GM03348 (cell line): ENCODE measurements at regions not wholly inside any gene's neighbourhood (a gene's known extent, or its start where the extent isn't known, plus 50 kb on each side); places are given as distances from the start of the nearest gene placed in this dataset.
"Not testable (repeated sequence)": the region's sequence is repeated elsewhere in the genome, so short reads cannot be mapped to it uniquely, and the experiment has no call there.

Source experiments
- DNase-seq: peaks from one replicate; pipeline ENCODE4 v3.0.0; 2012; ENCODE audit warnings: low spot score

DNA sequence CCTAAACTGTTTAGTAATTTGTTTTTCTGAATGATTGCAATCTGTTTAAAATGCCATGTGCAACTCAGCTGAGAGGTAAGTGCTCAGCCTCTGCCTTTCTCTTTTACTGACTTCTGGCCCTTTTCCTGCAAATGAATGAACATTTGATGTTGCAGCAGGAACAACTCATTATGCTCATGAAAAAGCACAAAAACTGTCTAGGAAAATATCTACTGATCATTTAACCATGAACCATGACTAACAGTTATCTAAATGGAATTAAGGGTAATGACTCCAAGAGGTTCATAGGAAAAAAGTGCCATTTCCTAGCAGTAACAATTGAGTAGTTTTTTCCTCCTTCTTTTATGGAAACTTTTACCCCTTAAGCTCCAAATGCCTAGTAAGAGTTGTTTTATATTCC, 70.6 kb upstream of the ANKH start:
- no peak for DNase-seq

DNA sequence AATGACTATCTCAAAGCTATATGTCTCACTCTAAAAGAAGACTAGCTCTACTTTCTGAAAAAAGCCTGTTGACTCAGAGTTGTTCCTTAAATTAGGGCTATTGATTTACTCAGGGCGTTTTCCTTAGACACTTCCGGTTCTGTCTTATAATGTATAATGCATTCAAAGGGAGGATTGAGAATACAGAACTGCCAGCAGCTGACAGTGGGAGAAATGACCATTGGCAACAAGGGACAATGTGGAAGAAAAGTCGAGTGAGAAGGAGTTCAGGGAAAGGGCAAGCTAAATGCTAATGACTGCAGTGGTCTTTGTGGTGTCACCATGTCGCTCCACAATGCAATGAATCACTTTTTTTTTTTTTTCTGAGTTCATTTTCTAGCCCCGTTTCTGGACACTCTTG, 65.7 kb upstream of the ANKH start:
- no peak for DNase-seq

DNA sequence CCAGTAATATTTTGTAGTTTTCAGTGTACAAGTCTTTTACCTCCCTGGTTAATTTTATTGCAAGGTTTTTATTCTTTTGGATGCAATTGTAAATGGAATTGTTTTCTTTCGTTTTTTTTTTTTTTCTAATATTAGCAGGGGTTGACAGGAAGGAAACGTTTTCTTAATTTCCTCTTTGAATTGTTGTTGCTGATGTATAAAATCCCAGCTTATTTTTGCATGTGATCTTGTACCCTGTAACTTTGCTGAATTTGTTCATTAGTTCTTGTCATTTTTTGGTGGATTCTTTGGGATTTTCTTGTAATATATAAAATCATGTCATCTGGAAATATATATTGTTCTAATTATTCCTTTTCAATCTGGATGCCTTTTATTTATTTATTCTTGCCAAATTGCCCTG, 65.0 kb upstream of the ANKH start:
- no peak for DNase-seq

DNA sequence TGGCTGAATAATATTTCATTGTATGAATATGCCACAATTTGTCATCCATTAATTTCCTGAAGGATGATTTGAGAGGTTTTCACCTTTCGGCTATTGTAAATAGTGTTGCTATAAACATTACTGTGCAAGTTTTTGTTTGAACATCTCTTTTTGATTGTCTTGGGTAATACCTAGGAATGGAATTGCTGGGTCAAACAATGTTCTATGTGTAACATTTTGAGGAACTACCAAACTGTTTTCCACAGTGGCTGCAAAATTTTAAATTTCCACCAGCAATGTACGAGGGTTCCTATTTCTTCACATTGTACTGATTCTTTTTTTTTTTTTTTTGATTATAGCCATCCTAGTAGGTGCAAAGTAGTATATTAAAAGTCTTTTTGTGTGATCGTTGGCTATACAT, 63.8 kb upstream of the ANKH start:
- DNase-seq: no peak

DNA sequence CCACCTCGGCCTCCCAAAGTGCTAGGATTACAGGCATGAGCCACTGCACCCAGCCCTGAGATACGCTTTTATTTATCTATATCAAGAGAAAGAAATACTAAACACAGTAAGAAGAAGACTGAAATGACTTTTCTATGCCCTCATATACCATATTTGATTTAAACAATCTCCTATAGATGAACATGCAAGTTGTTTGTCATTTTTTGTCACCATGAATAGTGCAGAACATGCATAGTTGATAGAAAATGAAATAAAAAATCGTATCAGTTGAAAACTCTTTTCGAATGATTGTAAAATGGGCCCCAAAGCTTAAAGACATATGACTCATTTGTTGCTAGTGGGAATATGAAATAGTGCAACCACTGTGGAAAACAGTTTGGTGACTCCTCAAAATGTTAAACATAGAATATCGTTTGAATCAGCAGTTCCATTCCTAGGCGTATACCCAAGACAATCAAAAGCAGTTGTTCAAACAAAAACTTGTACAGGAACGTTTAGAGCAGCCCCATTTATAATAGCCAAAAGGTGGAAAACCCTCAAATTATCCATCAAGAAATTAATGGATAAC, 61.4 kb upstream of the ANKH start:
- DNase-seq: no peak

DNA sequence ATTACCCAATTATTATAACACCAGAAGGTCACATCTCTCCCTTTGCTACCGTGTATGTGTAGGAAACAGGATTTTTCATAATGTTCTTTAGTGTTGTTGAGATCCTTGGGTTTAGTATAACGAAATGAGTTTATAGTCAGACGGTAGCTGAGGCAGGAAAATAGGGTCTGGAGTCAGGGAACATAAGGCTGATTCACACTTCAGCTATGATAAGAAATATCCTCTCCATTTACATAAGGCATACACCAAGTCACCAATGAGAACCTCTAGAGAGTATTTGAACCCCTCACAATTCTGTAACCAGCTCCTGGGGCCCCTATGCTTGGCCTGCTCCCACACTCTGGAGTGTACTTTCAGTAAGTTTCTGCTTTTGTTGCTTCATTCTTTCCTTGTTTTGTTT, 58.9 kb upstream of the ANKH start:
- no peak for DNase-seq

DNA sequence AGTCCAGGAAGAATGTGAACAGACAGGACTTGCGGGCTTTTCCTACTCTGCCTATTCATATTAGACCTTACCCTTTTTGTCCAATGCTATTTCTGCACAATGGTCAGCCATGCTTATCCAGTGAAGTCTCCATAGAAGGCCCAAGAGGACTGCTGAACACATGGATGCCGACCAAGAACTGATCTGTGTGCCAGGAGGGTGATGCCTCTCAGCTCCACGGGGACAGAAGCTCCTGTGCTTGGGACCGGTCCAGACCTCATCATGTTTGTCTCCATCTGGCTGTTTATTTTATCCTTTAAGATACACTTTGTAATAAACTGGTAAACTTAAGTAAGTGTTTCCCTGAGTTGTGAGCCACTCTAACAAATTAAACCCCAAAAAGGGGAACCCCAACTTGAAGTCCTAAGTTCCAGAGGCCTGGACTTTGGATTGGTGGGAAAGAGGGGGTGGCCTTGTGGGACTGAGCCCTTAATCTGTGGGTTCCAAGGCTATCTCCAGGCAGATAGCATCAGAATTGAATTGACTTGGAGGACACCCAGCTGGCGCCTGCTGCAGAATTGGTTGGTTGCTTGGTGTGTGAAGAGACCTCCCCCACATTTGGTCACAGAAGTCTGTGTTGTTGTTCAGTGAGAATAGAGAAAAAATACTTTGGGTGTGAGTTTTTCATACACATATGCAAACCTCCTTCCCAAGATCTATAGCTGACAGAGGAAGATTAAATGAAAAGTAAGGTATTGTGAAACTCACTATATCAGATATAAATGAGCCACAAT, 57.9 kb upstream of the ANKH start:
- DNase-seq: no peak

DNA sequence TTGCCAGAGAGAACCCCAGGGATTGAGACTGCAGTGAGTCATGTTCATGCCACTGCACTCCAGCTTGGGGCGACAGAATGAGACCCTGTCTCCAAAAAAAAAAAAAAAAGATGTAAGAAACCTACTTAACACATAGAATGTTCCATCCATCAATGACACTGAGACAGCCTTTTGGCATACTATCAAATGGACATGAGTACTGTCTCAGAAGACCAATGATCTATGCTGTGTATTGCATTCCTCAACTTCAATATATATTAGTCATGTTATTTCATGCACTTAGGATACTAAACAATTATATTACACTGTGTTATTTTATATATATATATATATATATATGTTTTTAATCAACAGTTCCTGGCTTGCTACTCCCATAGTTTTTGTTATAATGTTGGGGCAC, 57.1 kb upstream of the ANKH start:
- DNase-seq: no peak

DNA sequence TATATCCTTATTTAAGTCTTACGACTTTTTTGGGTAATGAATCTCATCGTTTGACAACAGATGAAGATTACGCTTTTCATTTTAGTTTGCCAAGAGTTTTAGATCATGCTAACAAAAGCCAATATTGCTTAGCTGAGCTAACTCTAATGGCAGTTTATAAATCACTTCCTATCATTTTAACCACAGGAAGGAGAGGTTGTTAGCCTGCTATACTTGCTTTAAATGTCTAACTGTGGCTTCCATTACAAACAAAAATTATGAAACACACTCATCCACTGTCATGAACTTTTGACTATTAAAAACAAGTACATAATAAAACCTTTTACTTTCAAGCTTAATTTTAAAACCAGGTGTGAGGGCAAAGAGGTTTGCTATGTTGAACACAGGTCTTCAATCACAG, 53.7 kb upstream of the ANKH start:
- DNase-seq: no peak

DNA sequence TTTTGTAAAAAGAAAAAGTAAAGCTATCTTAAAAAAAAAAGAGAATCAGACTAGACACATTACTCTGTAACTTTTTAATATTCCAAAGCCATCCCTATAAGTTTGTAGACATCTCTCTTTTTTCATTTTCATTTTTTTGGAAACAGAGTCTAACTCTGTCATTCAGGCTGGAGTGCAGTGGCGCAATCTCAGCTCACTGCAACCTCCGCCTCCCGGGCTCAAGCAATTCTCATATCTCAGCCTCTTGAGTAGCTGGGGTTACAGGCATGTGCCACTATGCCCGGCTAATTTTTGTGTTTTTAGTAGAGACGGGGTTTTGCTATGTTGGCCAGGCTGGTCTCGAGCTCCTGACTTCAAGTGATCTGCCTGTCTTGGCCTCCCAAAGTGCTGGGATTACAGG, 51.4 kb upstream of the ANKH start:
- not testable (repeated sequence) for DNase-seq

DNA sequence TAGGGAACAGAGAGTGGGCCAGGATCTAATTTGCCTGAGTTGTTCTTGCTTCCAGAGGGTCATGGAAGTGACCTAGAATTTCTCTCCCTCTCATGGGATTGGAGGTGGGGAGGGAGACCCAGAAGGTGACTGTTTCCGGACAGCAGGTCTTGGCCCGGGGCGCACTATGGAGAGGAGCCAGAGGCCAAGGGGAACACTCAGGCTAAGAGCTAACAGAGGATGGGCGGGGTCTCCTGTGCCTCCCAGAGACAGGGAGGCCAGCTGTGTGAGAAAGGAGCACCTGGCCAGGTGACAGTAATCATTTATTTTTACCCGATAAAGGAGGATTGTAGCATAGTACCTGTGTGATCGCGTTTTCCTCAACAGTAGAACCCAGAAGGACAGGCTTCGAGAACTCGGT, 50.9 kb upstream of the ANKH start:
- DNase-seq: no peak
